BLaER1 (cell line): ENCODE measurements at regions not wholly inside any gene's neighbourhood (a gene's known extent, or its start where the extent isn't known, plus 50 kb on each side); places are given as distances from the start of the nearest gene placed in this dataset.

Experiments
- H3K27ac ChIP-seq: shearing (Covaris generic); formaldehyde crosslinking; 2 replicates; pipeline ENCODE4 v1.8.1; 2022
- H3K27me3 ChIP-seq: shearing (Covaris generic); formaldehyde crosslinking; 2 replicates; pipeline ENCODE4 v1.8.1; 2022
- H3K36me3 ChIP-seq: shearing (Covaris generic); formaldehyde crosslinking; 2 replicates; pipeline ENCODE4 v1.8.1; 2022
- H3K4me1 ChIP-seq: shearing (Covaris generic); formaldehyde crosslinking; 2 replicates; pipeline ENCODE4 v1.8.1; 2022
- H3K4me2 ChIP-seq: shearing (Covaris generic); formaldehyde crosslinking; 2 replicates; pipeline ENCODE4 v1.8.1; 2022
- H3K4me3 ChIP-seq: shearing (Covaris generic); formaldehyde crosslinking; 2 replicates; pipeline ENCODE4 v1.8.1; 2022
- H3K9ac ChIP-seq: shearing (Covaris generic); formaldehyde crosslinking; 2 replicates; pipeline ENCODE4 v1.8.1; 2022
- H3K9me3 ChIP-seq: shearing (Covaris generic); formaldehyde crosslinking; 2 replicates; pipeline ENCODE4 v1.8.1; 2022
- H4K20me1 ChIP-seq: shearing (Covaris generic); formaldehyde crosslinking; 2 replicates; pipeline ENCODE4 v1.8.1; 2022
- Cebpa-rat ChIP-seq: shearing (Covaris generic); IDR thresholded peaks from 2 replicates; pipeline ENCODE4 v1.8.1; 2022

GRCh38 chr10:85204814-85205213, 876.4 kb downstream of the CCSER2 start:
- no peak for TF ChIP-seq Cebpa-rat
- no peaks in the 10 kb centered on the region for H3K27me3 ChIP-seq
- no peaks in the 10 kb centered on the region for H4K20me1 ChIP-seq
- H3K9ac ChIP-seq = no peak overlapping the region
- H3K36me3 ChIP-seq = no peaks in the 10 kb centered on the region
- no peak overlapping the region for H3K4me3 ChIP-seq
- H3K27ac ChIP-seq = no peak overlapping the region
- H3K4me1 ChIP-seq = no peaks in the 10 kb centered on the region
- 0 out of 2 replicates have a peak, but pooled peaks cover 3% of the 10 kb centered on the region for H3K9me3 ChIP-seq
- no peak overlapping the region for H3K4me2 ChIP-seq

GRCh38 chr10:85212526-85212925, 884.1 kb downstream of the CCSER2 start:
- Histone ChIP-seq H3K27me3 (no peaks in the 10 kb centered on the region), H3K27ac (no peak overlapping the region), H3K4me3 (no peak overlapping the region), H3K4me2 (no peak overlapping the region), H3K9ac (no peak overlapping the region), H3K4me1 (no peaks in the 10 kb centered on the region), H4K20me1 (no peaks in the 10 kb centered on the region), H3K9me3 (0 out of 2 replicates have a peak, but pooled peaks cover 3% of the 10 kb centered on the region), H3K36me3 (no peaks in the 10 kb centered on the region)
- no peak for TF ChIP-seq Cebpa-rat

- no peaks in the 10 kb centered on the region for H4K20me1 ChIP-seq
- H3K27me3 ChIP-seq = no peaks in the 10 kb centered on the region
- H3K36me3 ChIP-seq = no peaks in the 10 kb centered on the region
- TF ChIP-seq Cebpa-rat = no peak
- no peak overlapping the region for H3K27ac ChIP-seq
- H3K4me1 ChIP-seq = peaks cover 3% of the 10 kb centered on the region; the same call in 1 of the 2 replicates
- no peak overlapping the region for H3K9ac ChIP-seq
- H3K4me2 ChIP-seq = no peak overlapping the region
- 0 out of 2 replicates have a peak, but pooled peaks cover 3% of the 10 kb centered on the region for H3K9me3 ChIP-seq
- H3K4me3 ChIP-seq = no peak overlapping the region
Measured at GRCh38 chr10:85213493-85213892, 885.1 kb downstream of the CCSER2 start.

GRCh38 chr10:85222300-85222699, 893.9 kb downstream of the CCSER2 start:
- Histone ChIP-seq H4K20me1 (no peaks in the 10 kb centered on the region), H3K4me2 (no peak overlapping the region), H3K36me3 (no peaks in the 10 kb centered on the region), H3K4me1 (peaks cover 25% of the 10 kb centered on the region), H3K27ac (no peak overlapping the region), H3K27me3 (no peaks in the 10 kb centered on the region), H3K9ac (no peak overlapping the region), H3K4me3 (no peak overlapping the region), H3K9me3 (peaks cover 8% of the 10 kb centered on the region)
- TF ChIP-seq Cebpa-rat = no peak

- Histone ChIP-seq H3K4me1 (peaks cover 21% of the 10 kb centered on the region), H3K27me3 (no peaks in the 10 kb centered on the region), H3K27ac (no peak overlapping the region), H3K9ac (no peak overlapping the region), H3K4me2 (peak overlapping the region; percentile 11), H3K9me3 (peaks cover 8% of the 10 kb centered on the region), H4K20me1 (no peaks in the 10 kb centered on the region), H3K36me3 (no peaks in the 10 kb centered on the region), H3K4me3 (no peak overlapping the region)
- no peak for TF ChIP-seq Cebpa-rat
Measured at GRCh38 chr10:85224366-85224940, 896.1 kb downstream of the CCSER2 start.

- Histone ChIP-seq H3K36me3 (no peaks in the 10 kb centered on the region), H3K4me2 (no peak overlapping the region), H3K9ac (no peak overlapping the region), H3K27ac (no peak overlapping the region), H3K27me3 (no peaks in the 10 kb centered on the region), H3K4me1 (peaks cover 21% of the 10 kb centered on the region), H3K4me3 (no peak overlapping the region), H4K20me1 (no peaks in the 10 kb centered on the region), H3K9me3 (peaks cover 8% of the 10 kb centered on the region)
- TF ChIP-seq Cebpa-rat = no peak
Measured at GRCh38 chr10:85225311-85225710, 896.9 kb downstream of the CCSER2 start.

GRCh38 chr10:85226596-85226995, 898.2 kb downstream of the CCSER2 start:
- no peaks in the 10 kb centered on the region for H3K9me3 ChIP-seq
- H3K9ac ChIP-seq = no peak overlapping the region
- H3K4me1 ChIP-seq = peaks cover 19% of the 10 kb centered on the region
- H3K4me3 ChIP-seq = no peak overlapping the region
- no peaks in the 10 kb centered on the region for H3K27me3 ChIP-seq
- no peaks in the 10 kb centered on the region for H3K36me3 ChIP-seq
- no peaks in the 10 kb centered on the region for H4K20me1 ChIP-seq
- no peak overlapping the region for H3K4me2 ChIP-seq
- TF ChIP-seq Cebpa-rat = no peak
- H3K27ac ChIP-seq = no peak overlapping the region

GRCh38 chr10:85228726-85229125, 900.3 kb downstream of the CCSER2 start:
- no peaks in the 10 kb centered on the region for H3K36me3 ChIP-seq
- no peak overlapping the region for H3K9ac ChIP-seq
- no peaks in the 10 kb centered on the region for H3K9me3 ChIP-seq
- no peak overlapping the region for H3K27ac ChIP-seq
- H3K4me2 ChIP-seq = no peak overlapping the region
- no peaks in the 10 kb centered on the region for H4K20me1 ChIP-seq
- peaks cover 10% of the 10 kb centered on the region for H3K4me1 ChIP-seq
- H3K4me3 ChIP-seq = no peak overlapping the region
- no peak for TF ChIP-seq Cebpa-rat
- H3K27me3 ChIP-seq = no peaks in the 10 kb centered on the region

- no peak overlapping the region for H3K4me2 ChIP-seq
- H3K27me3 ChIP-seq = no peaks in the 10 kb centered on the region
- no peaks in the 10 kb centered on the region for H4K20me1 ChIP-seq
- no peak overlapping the region for H3K27ac ChIP-seq
- H3K36me3 ChIP-seq = no peaks in the 10 kb centered on the region
- H3K9ac ChIP-seq = no peak overlapping the region
- no peak overlapping the region for H3K4me3 ChIP-seq
- H3K4me1 ChIP-seq = no peaks in the 10 kb centered on the region
- no peak for TF ChIP-seq Cebpa-rat
- no peaks in the 10 kb centered on the region for H3K9me3 ChIP-seq
Measured at GRCh38 chr10:85231534-85232270, 903.3 kb downstream of the CCSER2 start.

- H3K27ac ChIP-seq = no peak overlapping the region
- H4K20me1 ChIP-seq = no peaks in the 10 kb centered on the region
- H3K4me1 ChIP-seq = peaks cover 18% of the 10 kb centered on the region
- H3K9ac ChIP-seq = no peak overlapping the region
- no peaks in the 10 kb centered on the region for H3K36me3 ChIP-seq
- TF ChIP-seq Cebpa-rat = no peak
- H3K27me3 ChIP-seq = no peaks in the 10 kb centered on the region
- H3K4me3 ChIP-seq = no peak overlapping the region
- no peak overlapping the region for H3K4me2 ChIP-seq
- H3K9me3 ChIP-seq = no peaks in the 10 kb centered on the region
Measured at GRCh38 chr10:85235258-85235657, 906.9 kb downstream of the CCSER2 start.
